PC-3 (cell line): ENCODE measurements at regions not wholly inside any gene's neighbourhood (a gene's known extent, or its start where the extent isn't known, plus 50 kb on each side); places are given as distances from the start of the nearest gene placed in this dataset.

Experiments used
- ATAC-seq: fragments of 200-7000 bp; cut with Tn5 transposase; 2 replicates; pipeline ENCODE4 v1.9.1; 2020; ENCODE audit warnings: mild to moderate bottlenecking, moderate library complexity
- BruUV-seq: library from RNA; stranded (reverse); fragments of 400-500 nt; replicated peaks from 2 replicates; lab custom pipeline; 2021; lab: Mats Ljungman, UMichigan
- CTCF ChIA-PET: fragments of 300-600 bp; sonication (Branson Sonifier 250); formaldehyde crosslinking; loops from one replicate; lab custom pipeline; 2022; ENCODE audit warnings: antibody characterized with exemption; lab: Charles Lee
- POLR2A ChIA-PET: fragments of 300-600 bp; sonication (Branson Sonifier 250); formaldehyde crosslinking; loops from one replicate; lab custom pipeline; 2022; ENCODE audit warnings: antibody characterized with exemption; ENCODE audit not compliant: unreplicated experiment; lab: Charles Lee
- DNase-seq: peaks from one replicate; pipeline ENCODE4 v3.0.0-alpha.2; 2015
- H2AFZ ChIP-seq: fragments of 300-600 bp; sonication (generic); 2 replicates; pipeline ENCODE4 v1.6.0; 2016; ENCODE audit warnings: antibody characterized with exemption, low read length
- H3F3A ChIP-seq: fragments of 300-600 bp; sonication (generic); one replicate; pipeline ENCODE4 v1.6.0; 2017; ENCODE audit warnings: antibody characterized with exemption, low read length, control low read depth, mild to moderate bottlenecking; ENCODE audit not compliant: unreplicated experiment
- H3K27ac ChIP-seq: fragments of 300-600 bp; sonication (generic); 2 replicates; pipeline ENCODE4 v1.5.1; 2016; ENCODE audit warnings: mild to moderate bottlenecking, low read length
- H3K27me3 ChIP-seq: fragments of 300-600 bp; sonication (generic); 2 replicates; pipeline ENCODE4 v1.6.1; 2016; ENCODE audit warnings: low read length, mixed read lengths
- H3K36me3 ChIP-seq: fragments of 300-600 bp; sonication (generic); 2 replicates; pipeline ENCODE4 v1.6.1; 2016; ENCODE audit warnings: low read depth, mixed run types, low read length, mixed read lengths
- H3K4me1 ChIP-seq: fragments of 300-600 bp; sonication (generic); 2 replicates; pipeline ENCODE4 v1.5.1; 2016; ENCODE audit warnings: low read length; ENCODE audit not compliant: insufficient read depth
- H3K4me2 ChIP-seq: fragments of 300-600 bp; sonication (generic); 2 replicates; pipeline ENCODE4 v1.6.0; 2016; ENCODE audit warnings: low read length
- H3K4me3 ChIP-seq: fragments of 300-600 bp; sonication (generic); 2 replicates; pipeline ENCODE4 v1.5.1; 2016; ENCODE audit warnings: mild to moderate bottlenecking, low read length, mixed read lengths
- H3K79me2 ChIP-seq: fragments of 300-600 bp; sonication (generic); 2 replicates; pipeline ENCODE4 v1.6.1; 2017; ENCODE audit warnings: low read length, mixed read lengths
- H3K9ac ChIP-seq: fragments of 300-600 bp; sonication (generic); 2 replicates; pipeline ENCODE4 v1.6.0; 2016; ENCODE audit warnings: mild to moderate bottlenecking, low read length
- H3K9me2 ChIP-seq: fragments of 300-600 bp; sonication (generic); replicated peaks from 2 replicates; pipeline ENCODE4 v1.6.1; 2016; ENCODE audit warnings: mixed run types, low read length, mixed read lengths
- H3K9me3 ChIP-seq: fragments of 300-600 bp; sonication (generic); 2 replicates; pipeline ENCODE4 v1.6.1; 2016; ENCODE audit warnings: low read length, mixed read lengths
- H4K20me1 ChIP-seq: fragments of 300-600 bp; sonication (generic); 2 replicates; pipeline ENCODE4 v1.6.1; 2016; ENCODE audit warnings: low read length, mixed read lengths
- CTCF ChIP-seq: fragments of 300-600 bp; sonication (generic); conservative IDR thresholded peaks from 2 replicates; pipeline ENCODE4 v1.5.1; 2017; ENCODE audit warnings: antibody characterized with exemption, low read depth, mild to moderate bottlenecking, low read length
- EZH2 ChIP-seq: fragments of 300-600 bp; sonication (generic); IDR thresholded peaks from one replicate; pipeline ENCODE4 v1.6.1; 2017; ENCODE audit warnings: antibody characterized with exemption, mild to moderate bottlenecking, low read length; ENCODE audit not compliant: unreplicated experiment
- EZH2phosphoT487 ChIP-seq: fragments of 300-600 bp; sonication (generic); IDR thresholded peaks from 2 replicates; pipeline ENCODE4 v1.6.1; 2018; ENCODE audit warnings: mild to moderate bottlenecking, antibody characterized with exemption, low read length, borderline replicate concordance
- intact Hi-C: fragments of 100-400 bp; cut with micrococcal nuclease; formaldehyde crosslinking; loops from 2 replicates; pipeline ENCODE4 v1.9.0; 2023

GRCh38 chr2:100759901-100760300 is 60.0 kb upstream of the NPAS2 start:
- H3F3A ChIP-seq: no peaks in the 10 kb centered on the region
- intact Hi-C loops: no loop called here
- H2AFZ ChIP-seq: no peak overlapping the region
- H3K27ac ChIP-seq: no peak overlapping the region
- ATAC-seq (no peak), DNase-seq (no peak)
- ChIA-PET POLR2A (no interaction called here), CTCF (no interaction called here)
- no TSS peak for BruUV-seq
- H3K9me3 ChIP-seq: no peaks in the 10 kb centered on the region
- H3K4me1 ChIP-seq: peaks cover 64% of the 10 kb centered on the region
- no peak overlapping the region for H3K4me3 ChIP-seq
- H3K9me2 ChIP-seq: no peaks in the 10 kb centered on the region; the same call in 1 of the 2 replicates
- TF ChIP-seq EZH2phosphoT487 (no peak), EZH2 (no peak)
- no peaks in the 10 kb centered on the region for H3K36me3 ChIP-seq
- H3K27me3 ChIP-seq: no peaks in the 10 kb centered on the region
- no peaks in the 10 kb centered on the region for H4K20me1 ChIP-seq
- no peak overlapping the region for H3K9ac ChIP-seq
- H3K4me2 ChIP-seq: no peak overlapping the region
- no peaks in the 10 kb centered on the region for H3K79me2 ChIP-seq

- BruUV-seq: no TSS peak
- Histone ChIP-seq H3K27me3 (no peaks in the 10 kb centered on the region), H3F3A (peaks cover 2% of the 10 kb centered on the region), H3K4me3 (no peak overlapping the region), H3K9me3 (no peaks in the 10 kb centered on the region), H2AFZ (peak overlapping the region; percentile 12; the same call in 1 of the 2 replicates), H3K27ac (peak overlapping the region; percentile 74), H3K4me1 (peaks cover 59% of the 10 kb centered on the region), H3K9ac (peak overlapping the region; percentile 40; the same call in 1 of the 2 replicates), H3K79me2 (no peaks in the 10 kb centered on the region), H3K4me2 (peak overlapping the region; percentile 28), H4K20me1 (no peaks in the 10 kb centered on the region), H3K36me3 (no peaks in the 10 kb centered on the region), H3K9me2 (no peaks in the 10 kb centered on the region; the same call in 1 of the 2 replicates)
- peak; percentile 85 for DNase-seq
- POLR2A ChIA-PET: interaction anchor here (0.9 kb wide), 1 partner anchor 57 kb away, joined by 3 read pairs; no protein-coding TSS in a partner anchor
- ATAC-seq: peak; percentile 84
- intact Hi-C loops: no loop called here
- no peak for TF ChIP-seq EZH2
- no peak for TF ChIP-seq CTCF
- no peak for TF ChIP-seq EZH2phosphoT487
- CTCF ChIA-PET: interaction anchor here (0.6 kb wide), 1 partner anchor 26 kb away, joined by 3 read pairs; no protein-coding TSS in a partner anchor
These were observed 58.6 kb upstream of the NPAS2 start for GRCh38 chr2:100761365-100761764.

- POLR2A ChIA-PET: no interaction called here
These were observed 55.5 kb upstream of the NPAS2 start for GRCh38 chr2:100764430-100764829.

More at GRCh38 chr2:100764430-100764829, 55.5 kb upstream of the NPAS2 start:
- H3K9me2 ChIP-seq: no peaks in the 10 kb centered on the region
- CTCF ChIA-PET: no interaction called here
- no peak for ATAC-seq
- no peaks in the 10 kb centered on the region for H4K20me1 ChIP-seq
- H2AFZ ChIP-seq: no peak overlapping the region
- no TSS peak for BruUV-seq
- H3K27ac ChIP-seq: peak overlapping the region; percentile 21; the same call in 1 of the 2 replicates
- no peaks in the 10 kb centered on the region for H3K79me2 ChIP-seq
- TF ChIP-seq CTCF: no peak
- TF ChIP-seq EZH2: no peak
- no peak for TF ChIP-seq EZH2phosphoT487
- no peak for DNase-seq
- H3K9ac ChIP-seq: no peak overlapping the region
- no peak overlapping the region for H3K4me2 ChIP-seq
- intact Hi-C loops: no loop called here
- H3K9me3 ChIP-seq: no peaks in the 10 kb centered on the region
- no peak overlapping the region for H3K4me3 ChIP-seq
- no peaks in the 10 kb centered on the region for H3K27me3 ChIP-seq
- H3K4me1 ChIP-seq: peaks cover 65% of the 10 kb centered on the region
- no peaks in the 10 kb centered on the region for H3K36me3 ChIP-seq
- peaks cover 14% of the 10 kb centered on the region for H3F3A ChIP-seq
